Psoas muscle (tissue), 7 donors: ENCODE measurements at regions not wholly inside any gene's neighbourhood (a gene's known extent, or its start where the extent isn't known, plus 50 kb on each side); places are given as distances from the start of the nearest gene placed in this dataset.

ENCODE experiments used
- ATAC-seq, 4 donors: fragments of 200-7000 bp; cut with Tn5 transposase; one replicate each; pipeline ENCODE4 v1.9.1; 2020; ENCODE audit warnings: moderate library complexity in 3 of 4, mild to moderate bottlenecking in 2 of 4
- DNase-seq, 2 donors: peaks; one replicate each; pipeline ENCODE4 v3.0.0-alpha.2; 2020
- H3K27ac ChIP-seq: fragments of 200-600 bp; one replicate; pipeline ENCODE4 v1.8.0; 2022
- H3K27me3 ChIP-seq, 3 donors: fragments of 200-600 bp in 1 of 3; one replicate each; pipeline versions ENCODE4 v1.6.1 to v1.8.0; 2013 to 2022; ENCODE audit warnings: low read length in 2 of 3, mild to moderate bottlenecking in 2 of 3, moderate library complexity in 1 of 3; ENCODE audit not compliant: insufficient read depth in 3 of 3
- H3K36me3 ChIP-seq, 2 donors: fragments of 200-600 bp in 1 of 2; one replicate each; pipeline versions ENCODE4 v1.6.1 to v1.8.0; 2013 to 2022; ENCODE audit warnings: low read depth in 1 of 2, mild to moderate bottlenecking in 1 of 2, moderate library complexity in 1 of 2; ENCODE audit not compliant: insufficient read depth in 1 of 2
- H3K4me1 ChIP-seq: fragments of 200-600 bp; one replicate; pipeline ENCODE4 v1.8.0; 2022
- H3K4me3 ChIP-seq: fragments of 200-600 bp; one replicate; pipeline ENCODE4 v1.8.0; 2022; ENCODE audit warnings: mild to moderate bottlenecking
- H3K9me3 ChIP-seq: fragments of 200-600 bp; one replicate; pipeline ENCODE4 v1.8.0; 2022
- CTCF ChIP-seq: fragments of 200-600 bp; IDR thresholded peaks from one replicate; pipeline ENCODE4 v1.8.0; 2022; ENCODE audit warnings: antibody characterized with exemption
- WGBS, 3 donors: extraction: QIAGEN DNeasy Blood & Tissue Kit; methylation state at CpG; one replicate each; pipeline versions ENCODE4 v1.1.6 to v1.1.7; 2013; 5-methylcytosine and 5-hydroxymethylcytosine counted together
- intact Hi-C, 2 donors: fragments of 100-400 bp; cut with DNase I; formaldehyde crosslinking; loops; one replicate each; pipeline versions ENCODE4 v1.11.0 to v1.14.2; 2022
- donor health status: healthy with polysubstance abuse.
- donor health status: DM: no; HTN: no; CAD: no; lungs with moderate emphysema.
- donor health status: Bipolar disorder and iron deficiency.
- donor health status: healthy.
- donor health status: DM: yes; HTN: yes; CAD: no.
- donor health status: DM: no; HTN: no; CAD: no.
- donor health status: DM: yes; HTN: yes; CAD: no.

GRCh38 chr6:20334334-20334733, 67.3 kb upstream of the E2F3 start:
- Histone ChIP-seq H3K27me3 (no peaks in the 10 kb centered on the region), H3K4me3 (no peak overlapping the region), H3K36me3 (no peaks in the 10 kb centered on the region), H3K27ac (no peak overlapping the region), H3K4me1 (peaks cover 8% of the 10 kb centered on the region), H3K9me3 (no peaks in the 10 kb centered on the region)
- no peak for TF ChIP-seq CTCF
- intact Hi-C loops: no loop called here
- ATAC-seq: peak; percentile 67 to 90 (median 86)
- WGBS, 3 donors: 69 to 86% (median 76%) methylated on average over 8 of the region's 8 CpGs
- peak in 1 of 2 donors; percentile 51 for DNase-seq

DNA sequence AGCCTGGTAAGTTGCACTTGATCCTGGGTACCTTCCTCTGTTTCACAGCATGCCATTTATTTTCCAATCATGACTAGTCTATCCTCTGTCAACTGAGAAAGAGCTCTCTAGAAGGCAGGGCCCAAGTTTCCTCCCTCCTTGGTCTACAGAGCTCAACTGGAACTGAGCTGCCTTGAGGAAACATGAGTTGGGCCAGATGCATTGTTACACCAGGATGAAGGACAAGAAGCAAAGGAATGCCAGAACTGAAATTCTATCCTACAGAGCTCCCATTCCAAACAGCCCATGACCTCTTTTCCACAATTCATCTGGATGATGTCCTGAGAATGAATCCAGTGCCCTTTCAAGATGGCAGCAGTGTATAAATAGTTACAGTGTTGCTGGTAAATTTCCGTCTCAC, 66.7 kb upstream of the E2F3 start:
- H3K4me3 ChIP-seq: no peak overlapping the region
- DNase-seq: no peak
- intact Hi-C loops: no loop called here
- H3K36me3 ChIP-seq: no peaks in the 10 kb centered on the region
- H3K27me3 ChIP-seq: no peaks in the 10 kb centered on the region
- ATAC-seq: peak; percentile 34 to 61 (median 60)
- H3K9me3 ChIP-seq: no peaks in the 10 kb centered on the region
- 32 to 59% (median 36%) methylated on average over 1 of the region's 1 CpG for WGBS, 3 donors
- H3K27ac ChIP-seq: peak overlapping the region; percentile 36
- H3K4me1 ChIP-seq: peaks cover 8% of the 10 kb centered on the region
- no peak for TF ChIP-seq CTCF

DNA sequence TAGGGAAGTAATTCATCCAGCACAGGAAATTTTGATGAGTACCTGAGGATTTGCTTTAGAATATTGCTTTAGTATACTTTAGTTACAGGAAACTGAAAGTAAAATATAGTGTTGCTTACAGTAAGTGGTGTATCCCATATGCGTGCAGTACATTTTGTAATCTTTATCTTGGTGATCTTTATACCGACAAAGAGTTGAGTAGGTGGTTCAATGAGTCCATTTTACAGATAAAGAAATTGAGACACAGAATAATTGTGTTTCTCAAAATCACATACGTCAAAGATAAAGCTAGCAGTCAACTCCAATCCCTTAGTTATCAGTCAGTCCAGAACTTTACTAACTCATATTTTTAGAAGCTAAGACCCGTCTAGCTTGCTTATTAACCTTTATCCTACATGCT, 65.8 kb upstream of the E2F3 start:
- intact Hi-C loops: no loop called here
- Histone ChIP-seq H3K4me3 (no peak overlapping the region), H3K27ac (no peak overlapping the region), H3K36me3 (no peaks in the 10 kb centered on the region), H3K9me3 (no peaks in the 10 kb centered on the region), H3K27me3 (no peaks in the 10 kb centered on the region), H3K4me1 (peaks cover 8% of the 10 kb centered on the region)
- ATAC-seq: no peak
- no peak for TF ChIP-seq CTCF
- no peak for DNase-seq
- WGBS, 3 donors: 60 to 70% (median 64%) methylated on average over 4 of the region's 4 CpGs

- WGBS, 3 donors: 85 to 92% (median 88%) methylated on average over 2 of the region's 2 CpGs
Observed at GRCh38 chr6:20338156-20338555, 63.5 kb upstream of the E2F3 start.

More at GRCh38 chr6:20338156-20338555, 63.5 kb upstream of the E2F3 start:
- no peak for ATAC-seq
- no peak for TF ChIP-seq CTCF
- Histone ChIP-seq H3K4me3 (no peak overlapping the region), H3K36me3 (no peaks in the 10 kb centered on the region), H3K9me3 (no peaks in the 10 kb centered on the region), H3K27me3 (no peaks in the 10 kb centered on the region), H3K4me1 (peaks cover 5% of the 10 kb centered on the region), H3K27ac (no peak overlapping the region)
- DNase-seq: no peak
- intact Hi-C loops: no loop called here
